ENCODE measurements at regions not wholly inside any gene's neighbourhood (a gene's known extent, or its start where the extent isn't known, plus 50 kb on each side); places are given as distances from the start of the nearest gene placed in this dataset.

GRCh38 chr9:1216532-1216931, 166.4 kb downstream of the DMRT2 start:
- Histone ChIP-seq H3K27me3 (ENCODE audit: control insufficient read depth in 2 of 2, insufficient read depth in 2 of 2, low read length in 2 of 2) (no peaks in the 10 kb centered on the region), H2AFZ (ENCODE audit: insufficient read depth, low read depth, low read length, poor library complexity, severe bottlenecking) (no peak overlapping the region), H3K27ac (ENCODE audit: low read depth in 1 of 2, low read length in 2 of 2) (no peak overlapping the region), H3K4me2 (replicated peaks; ENCODE audit: extremely low read depth, low read length, poor library complexity, severe bottlenecking) (no peak overlapping the region), H4K20me1 (ENCODE audit: insufficient read depth, low read length) (no peaks in the 10 kb centered on the region), H3K4me3 (replicated peaks in 1 of 3; ENCODE audit: low read depth in 2 of 3, low read length in 3 of 3) (no peak overlapping the region), H3K9me3 (replicated peaks in 1 of 2; ENCODE audit: control insufficient read depth in 1 of 2, insufficient read depth in 1 of 2, low read length in 2 of 2) (no peaks in the 10 kb centered on the region), H3K36me3 (replicated peaks in 1 of 2; ENCODE audit: control insufficient read depth in 1 of 2, insufficient read depth in 2 of 2, low read length in 2 of 2) (no peaks in the 10 kb centered on the region), H3K79me2 (ENCODE audit: insufficient read depth, low read length) (no peaks in the 10 kb centered on the region), H3K4me1 (ENCODE audit: control insufficient read depth in 1 of 2, insufficient read depth in 2 of 2, low read length in 2 of 2) (no peaks in the 10 kb centered on the region), H3K9ac (ENCODE audit: insufficient read depth, low read length, poor library complexity, severe bottlenecking) (no peak overlapping the region)
- no peaks in the 10 kb centered on the region for H3K4me1 Mint-ChIP-seq
- no peak for TF ChIP-seq CTCF (IDR thresholded peaks at IDR 0.05)
- H3K27me3 Mint-ChIP-seq (ENCODE audit: low read depth in 3 of 3): peaks cover 0 to 2% (median 0%) of the 10 kb centered on the region in 3 donors
- H3K9me3 Mint-ChIP-seq: peaks cover 0 to 3% (median 0%) of the 10 kb centered on the region in 7 donors
- no peak overlapping the region for H3K27ac Mint-ChIP-seq
- no CpG with 5 or more reads among the region's 2 CpGs for WGBS (ENCODE audit: insufficient coverage)
- no peak for DNase-seq
- H3K4me3 Mint-ChIP-seq: no peak overlapping the region
- intact Hi-C loops (cut with micrococcal nuclease): no loop called here
- H3K36me3 Mint-ChIP-seq: no peaks in the 10 kb centered on the region

- Mint-ChIP-seq H3K36me3 (no peaks in the 10 kb centered on the region), H3K27me3 (ENCODE audit: low read depth in 3 of 3) (peaks cover 0 to 3% (median 0%) of the 10 kb centered on the region in 3 donors), H3K27ac (no peak overlapping the region), H3K4me3 (no peak overlapping the region), H3K9me3 (peaks cover 0 to 6% (median 2%) of the 10 kb centered on the region in 7 donors), H3K4me1 (no peaks in the 10 kb centered on the region)
- intact Hi-C loops (cut with micrococcal nuclease): no loop called here
- Histone ChIP-seq H4K20me1 (ENCODE audit: insufficient read depth, low read length) (no peaks in the 10 kb centered on the region), H3K9ac (ENCODE audit: insufficient read depth, low read length, poor library complexity, severe bottlenecking) (no peak overlapping the region), H3K4me3 (replicated peaks in 1 of 3; ENCODE audit: low read depth in 2 of 3, low read length in 3 of 3) (no peak overlapping the region), H3K36me3 (replicated peaks in 1 of 2; ENCODE audit: control insufficient read depth in 1 of 2, insufficient read depth in 2 of 2, low read length in 2 of 2) (no peaks in the 10 kb centered on the region), H3K4me2 (replicated peaks; ENCODE audit: extremely low read depth, low read length, poor library complexity, severe bottlenecking) (no peak overlapping the region), H3K4me1 (ENCODE audit: control insufficient read depth in 1 of 2, insufficient read depth in 2 of 2, low read length in 2 of 2) (no peaks in the 10 kb centered on the region), H3K27ac (ENCODE audit: low read depth in 1 of 2, low read length in 2 of 2) (no peak overlapping the region), H3K79me2 (ENCODE audit: insufficient read depth, low read length) (no peaks in the 10 kb centered on the region), H2AFZ (ENCODE audit: insufficient read depth, low read depth, low read length, poor library complexity, severe bottlenecking) (no peak overlapping the region), H3K27me3 (ENCODE audit: control insufficient read depth in 2 of 2, insufficient read depth in 2 of 2, low read length in 2 of 2) (no peaks in the 10 kb centered on the region), H3K9me3 (replicated peaks in 1 of 2; ENCODE audit: control insufficient read depth in 1 of 2, insufficient read depth in 1 of 2, low read length in 2 of 2) (peaks cover 0 to 3% of the 10 kb centered on the region in 2 donors)
- no peak for TF ChIP-seq CTCF (IDR thresholded peaks at IDR 0.05)
- no peak for DNase-seq
- 88% methylated on average over 5 of the region's 5 CpGs for WGBS (ENCODE audit: insufficient coverage)
Measured at GRCh38 chr9:1217076-1217475, 166.9 kb downstream of the DMRT2 start.

Data from CD14-positive monocyte (primary cell).